ENCODE measurements at regions not wholly inside any gene's neighbourhood (a gene's known extent, or its start where the extent isn't known, plus 50 kb on each side); places are given as distances from the start of the nearest gene placed in this dataset.

DNA sequence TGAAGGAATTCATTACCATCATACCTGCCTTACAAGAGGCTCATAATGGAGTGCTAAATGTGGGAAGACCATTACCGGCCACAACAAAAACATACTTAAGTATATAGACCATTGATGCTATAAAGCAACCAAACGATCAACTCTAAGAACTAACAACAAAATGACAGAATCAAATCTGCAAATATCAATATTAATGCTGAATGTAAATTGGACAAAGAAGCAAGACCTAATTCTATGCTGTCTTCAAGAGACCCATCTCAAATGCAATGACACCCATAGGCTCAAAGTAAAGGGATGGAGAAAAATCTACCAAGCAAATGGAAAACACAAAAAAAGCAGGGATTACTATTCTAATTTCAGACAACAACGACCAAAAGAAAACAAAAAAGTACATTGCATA, 52.3 kb upstream of the GPC6 start:
- no peak for TF ChIP-seq POLR2A (IDR thresholded peaks at IDR 0.05)
- TF ChIP-seq, protein P1, sequence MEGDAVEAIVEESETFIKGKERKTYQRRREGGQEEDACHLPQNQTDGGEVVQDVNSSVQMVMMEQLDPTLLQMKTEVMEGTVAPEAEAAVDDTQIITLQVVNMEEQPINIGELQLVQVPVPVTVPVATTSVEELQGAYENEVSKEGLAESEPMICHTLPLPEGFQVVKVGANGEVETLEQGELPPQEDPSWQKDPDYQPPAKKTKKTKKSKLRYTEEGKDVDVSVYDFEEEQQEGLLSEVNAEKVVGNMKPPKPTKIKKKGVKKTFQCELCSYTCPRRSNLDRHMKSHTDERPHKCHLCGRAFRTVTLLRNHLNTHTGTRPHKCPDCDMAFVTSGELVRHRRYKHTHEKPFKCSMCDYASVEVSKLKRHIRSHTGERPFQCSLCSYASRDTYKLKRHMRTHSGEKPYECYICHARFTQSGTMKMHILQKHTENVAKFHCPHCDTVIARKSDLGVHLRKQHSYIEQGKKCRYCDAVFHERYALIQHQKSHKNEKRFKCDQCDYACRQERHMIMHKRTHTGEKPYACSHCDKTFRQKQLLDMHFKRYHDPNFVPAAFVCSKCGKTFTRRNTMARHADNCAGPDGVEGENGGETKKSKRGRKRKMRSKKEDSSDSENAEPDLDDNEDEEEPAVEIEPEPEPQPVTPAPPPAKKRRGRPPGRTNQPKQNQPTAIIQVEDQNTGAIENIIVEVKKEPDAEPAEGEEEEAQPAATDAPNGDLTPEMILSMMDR (IDR thresholded peaks at IDR 0.05) = no peak
